IMR-90 (cell line): ENCODE measurements at regions not wholly inside any gene's neighbourhood (a gene's known extent, or its start where the extent isn't known, plus 50 kb on each side); places are given as distances from the start of the nearest gene placed in this dataset.

Experiments
- ATAC-seq: fragments of 200-7000 bp; cut with Tn5 transposase; 2 replicates; pipeline ENCODE4 v1.9.1; 2020; ENCODE audit warnings: low read depth, mild to moderate bottlenecking, moderate library complexity
- BruUV-seq: library from RNA; stranded (reverse); fragments of 400-500 nt; replicated peaks from 2 replicates; lab custom pipeline; 2021; lab: Mats Ljungman, UMichigan
- CTCF ChIA-PET: fragments of 300-600 bp; formaldehyde crosslinking; extraction: SDS; loops from one replicate; lab custom pipeline; 2021; ENCODE audit warnings: antibody characterized with exemption; lab: Yijun Ruan, JAX
- POLR2A ChIA-PET: fragments of 300-600 bp; sonication (Branson Sonifier 250); formaldehyde crosslinking; loops from one replicate; lab custom pipeline; 2022; ENCODE audit warnings: antibody characterized with exemption; ENCODE audit not compliant: unreplicated experiment; lab: Charles Lee
- DNase-seq: peaks from one replicate; pipeline ENCODE4 v3.0.0; 2013
- H2AFZ ChIP-seq: replicated peaks from 2 replicates; pipeline ENCODE3; 2013; ENCODE audit warnings: low read length, mild to moderate bottlenecking; ENCODE audit not compliant: poor library complexity
- H2AK5ac ChIP-seq: 2 replicates; pipeline ENCODE4 v1.6.1; 2013; ENCODE audit warnings: low read depth, low read length, inconsistent platforms
- H2AK9ac ChIP-seq: replicated peaks from 2 replicates; pipeline ENCODE3; 2013; ENCODE audit warnings: mild to moderate bottlenecking, low read depth, low read length, moderate library complexity; ENCODE audit not compliant: poor library complexity
- H2BK120ac ChIP-seq: 2 replicates; pipeline ENCODE4 v1.6.1; 2013; ENCODE audit warnings: low read depth, low read length, inconsistent platforms
- H2BK15ac ChIP-seq: 3 replicates; pipeline ENCODE4 v1.6.1; 2013; ENCODE audit warnings: low read depth, low read length, inconsistent platforms
- H2BK20ac ChIP-seq: 2 replicates; pipeline ENCODE4 v1.6.1; 2013; ENCODE audit warnings: low read depth, mild to moderate bottlenecking, inconsistent platforms, low read length, moderate library complexity
- H2BK5ac ChIP-seq: 2 replicates; pipeline ENCODE4 v1.6.1; 2013; ENCODE audit warnings: mild to moderate bottlenecking, low read depth, low read length, inconsistent platforms; ENCODE audit not compliant: poor library complexity, severe bottlenecking
- H3K14ac ChIP-seq: replicated peaks from 2 replicates; pipeline ENCODE4 v1.6.1; 2013; ENCODE audit warnings: low read depth, low read length, inconsistent platforms
- H3K18ac ChIP-seq: 2 replicates; pipeline ENCODE4 v1.6.1; 2013; ENCODE audit warnings: low read depth, low read length, control low read depth
- H3K23ac ChIP-seq: 2 replicates; pipeline ENCODE4 v1.6.1; 2013; ENCODE audit warnings: low read depth, low read length, inconsistent platforms
- H3K27ac ChIP-seq: 2 replicates; pipeline ENCODE4 v1.5.1; 2013; ENCODE audit warnings: mild to moderate bottlenecking, control low read depth, low read length; ENCODE audit not compliant: insufficient read depth
- H3K27me3 ChIP-seq: 2 replicates; pipeline ENCODE4 v1.6.1; 2013; ENCODE audit warnings: low read length; ENCODE audit not compliant: control insufficient read depth, insufficient read depth
- H3K36me3 ChIP-seq: 2 replicates; pipeline ENCODE4 v1.6.1; 2013; ENCODE audit warnings: low read length, mixed read lengths; ENCODE audit not compliant: control insufficient read depth, insufficient read depth
- H3K4ac ChIP-seq: 2 replicates; pipeline ENCODE4 v1.6.1; 2013; ENCODE audit warnings: low read depth, low read length, inconsistent platforms
- H3K4me1 ChIP-seq: 2 replicates; pipeline ENCODE4 v1.6.1; 2013; ENCODE audit warnings: low read length, mixed read lengths; ENCODE audit not compliant: control insufficient read depth, insufficient read depth
- H3K4me2 ChIP-seq: 2 replicates; pipeline ENCODE4 v1.6.1; 2013; ENCODE audit warnings: low read depth, mild to moderate bottlenecking, control low read depth, low read length, moderate library complexity
- H3K4me3 ChIP-seq: 2 replicates; pipeline ENCODE4 v1.5.1; 2013; ENCODE audit warnings: low read depth, mild to moderate bottlenecking, control low read depth, low read length, moderate library complexity; ENCODE audit not compliant: insufficient read depth
- H3K56ac ChIP-seq: 2 replicates; pipeline ENCODE4 v1.6.1; 2013; ENCODE audit warnings: low read length, inconsistent platforms; ENCODE audit not compliant: insufficient read depth; ENCODE audit errors: extremely low read depth
- H3K79me1 ChIP-seq, 2 experiments: 2 replicates each; pipeline ENCODE4 v1.6.1; 2013; ENCODE audit warnings: low read length in 2 of 2, inconsistent platforms in 1 of 2, low read depth in 1 of 2
- H3K9ac ChIP-seq: 2 replicates; pipeline ENCODE4 v1.6.1; 2013; ENCODE audit warnings: low read depth, low read length, control low read depth
- H3K9me1 ChIP-seq: 2 replicates; pipeline ENCODE4 v1.6.1; 2013; ENCODE audit warnings: low read length, inconsistent platforms; ENCODE audit not compliant: insufficient read depth
- H3K9me3 ChIP-seq: 2 replicates; pipeline ENCODE4 v1.6.1; 2013; ENCODE audit warnings: low read length; ENCODE audit not compliant: control insufficient read depth, insufficient read depth
- H4K20me1 ChIP-seq: 2 replicates; pipeline ENCODE4 v1.6.1; 2013; ENCODE audit warnings: low read length, inconsistent platforms; ENCODE audit not compliant: insufficient read depth
- H4K5ac ChIP-seq: 2 replicates; pipeline ENCODE4 v1.6.1; 2013; ENCODE audit warnings: mild to moderate bottlenecking, low read depth, low read length, control low read depth
- H4K8ac ChIP-seq, 2 experiments: 2 replicates each; pipeline ENCODE4 v1.6.1; 2013; ENCODE audit warnings: low read depth in 2 of 2, low read length in 2 of 2, control low read depth in 1 of 2, inconsistent platforms in 1 of 2
- H4K91ac ChIP-seq: 2 replicates; pipeline ENCODE4 v1.6.1; 2013; ENCODE audit warnings: low read depth, low read length, inconsistent platforms; ENCODE audit not compliant: insufficient read depth
- BHLHE40 ChIP-seq: fragments of 150-350 bp; IDR thresholded peaks from 2 replicates; pipeline ENCODE4 v1.6.1; 2016; ENCODE audit warnings: mild to moderate bottlenecking, low read depth, low read length
- CEBPB ChIP-seq: IDR thresholded peaks from 2 replicates; pipeline ENCODE4 v1.6.1; 2012; ENCODE audit warnings: low read depth, low read length, improper control_type of control experiment
- CHD1 ChIP-seq: IDR thresholded peaks from 2 replicates; pipeline ENCODE4 v1.6.1; 2012; ENCODE audit warnings: low read depth, low read length, improper control_type of control experiment
- CTCF ChIP-seq: conservative IDR thresholded peaks from 2 replicates; pipeline ENCODE4 v1.5.1; 2012; ENCODE audit warnings: mild to moderate bottlenecking, low read depth, low read length, improper control_type of control experiment
- ELK1 ChIP-seq: fragments of 150-350 bp; IDR thresholded peaks from 2 replicates; pipeline ENCODE4 v1.6.1; 2016; ENCODE audit warnings: low read depth, mild to moderate bottlenecking, low read length, moderate library complexity, borderline replicate concordance
- FOS ChIP-seq: fragments of 150-350 bp; IDR thresholded peaks from 2 replicates; pipeline ENCODE4 v1.6.1; 2016; ENCODE audit warnings: low read depth, low read length
- MAFK ChIP-seq: IDR thresholded peaks from 2 replicates; pipeline ENCODE4 v1.6.1; 2012; ENCODE audit warnings: low read depth, low read length, improper control_type of control experiment
- MAZ ChIP-seq: IDR thresholded peaks from 2 replicates; pipeline ENCODE4 v1.6.1; 2012; ENCODE audit warnings: low read depth, mild to moderate bottlenecking, low read length, improper control_type of control experiment, moderate library complexity, borderline replicate concordance
- NFE2L2 ChIP-seq: fragments of 150-350 bp; IDR thresholded peaks from 2 replicates; pipeline ENCODE4 v1.6.1; 2016; ENCODE audit warnings: low read depth, mild to moderate bottlenecking, low read length
- POLR2A ChIP-seq: IDR thresholded peaks from 2 replicates; pipeline ENCODE4 v1.6.1; 2012; ENCODE audit warnings: mild to moderate bottlenecking, low read depth, low read length
- RAD21 ChIP-seq: IDR thresholded peaks from 2 replicates; pipeline ENCODE4 v1.6.1; 2012; ENCODE audit warnings: low read length, improper control_type of control experiment
- RCOR1 ChIP-seq: IDR thresholded peaks from 2 replicates; pipeline ENCODE4 v1.6.1; 2012; ENCODE audit warnings: mild to moderate bottlenecking, low read length, improper control_type of control experiment; ENCODE audit not compliant: insufficient replicate concordance
- RFX5 ChIP-seq: IDR thresholded peaks from 2 replicates; pipeline ENCODE4 v1.8.0; 2012; ENCODE audit warnings: low read depth, mild to moderate bottlenecking, low read length, moderate library complexity
- SMC3 ChIP-seq: fragments of 150-350 bp; IDR thresholded peaks from 2 replicates; pipeline ENCODE4 v1.6.1; 2016; ENCODE audit warnings: low read depth, mild to moderate bottlenecking, antibody characterized with exemption, low read length, moderate library complexity
- USF2 ChIP-seq: fragments of 150-350 bp; IDR thresholded peaks from 2 replicates; pipeline ENCODE4 v1.6.1; 2017; ENCODE audit warnings: mild to moderate bottlenecking, antibody characterized with exemption, low read length, low read depth
- WGBS, 2 experiments: methylation state at CpG; one replicate each; pipeline versions ENCODE4 v1.1.5 to v1.1.7; 2013; ENCODE audit warnings: missing lambda C conversion rate in 2 of 2; ENCODE audit not compliant: insufficient read length in 1 of 2; ENCODE audit errors: extremely low coverage in 2 of 2; 5-methylcytosine and 5-hydroxymethylcytosine counted together
- dilution Hi-C: fragments of 300-500 bp; cut with HindIII; formaldehyde crosslinking; loops from one replicate; pipeline ENCODE4 v1.14.3; 2018; ENCODE audit warnings: low sequenced_read_pairs; ENCODE audit not compliant: unreplicated experiment
- in situ Hi-C: fragments of 300-500 bp; cut with MboI; formaldehyde crosslinking; loops from 3 replicates; pipeline ENCODE4 v1.14.3; 2019; ENCODE audit warnings: low sequenced_read_pairs, inconsistent platforms, mixed read lengths
- intact Hi-C: fragments of 100-400 bp; cut with micrococcal nuclease; formaldehyde crosslinking; loops from 2 replicates; pipeline ENCODE4 v1.10.0; 2022

GRCh38 chr4:13836946-13837912 lies 209.7 kb upstream of the BOD1L1 start:
- WGBS, 2 experiments: 60% methylated on average over 1 of the region's 6 CpGs; no CpG with 5 or more reads in 1 of the 2 experiments
- H4K20me1 ChIP-seq: no peaks in the 10 kb centered on the region
- ChIA-PET POLR2A (no interaction called here), CTCF (interaction anchor here (0.5 kb wide), 1 partner anchor 357 kb away, joined by 4 read pairs; no protein-coding TSS in a partner anchor)
- H4K5ac ChIP-seq: no peak overlapping the region
- no peak overlapping the region for H3K4me3 ChIP-seq
- H3K56ac ChIP-seq: no peak overlapping the region
- no peak overlapping the region for H4K8ac ChIP-seq
- H3K27ac ChIP-seq: no peak overlapping the region
- H3K4me1 ChIP-seq: no peaks in the 10 kb centered on the region
- H3K9ac ChIP-seq: no peak overlapping the region
- no peak overlapping the region for H3K4me2 ChIP-seq
- no peak overlapping the region for H3K18ac ChIP-seq
- H3K79me1 ChIP-seq: no peaks in the 10 kb centered on the region
- H3K23ac ChIP-seq: no peak overlapping the region
- H2BK20ac ChIP-seq: no peak overlapping the region
- no peak overlapping the region for H2AK5ac ChIP-seq
- no peaks in the 10 kb centered on the region for H3K36me3 ChIP-seq
- in situ Hi-C loops (no loop called here), intact Hi-C loops (no loop called here), dilution Hi-C loops (no loop called here)
- no peaks in the 10 kb centered on the region for H3K9me3 ChIP-seq
- no peak overlapping the region for H3K4ac ChIP-seq
- H2BK5ac ChIP-seq: no peak overlapping the region
- no peak overlapping the region for H2AFZ ChIP-seq
- TF ChIP-seq RCOR1 (no peak), RFX5 (no peak), CTCF (no peak), MAZ (no peak), NFE2L2 (no peak), POLR2A (no peak), USF2 (no peak), CEBPB (no peak), ELK1 (no peak), CHD1 (no peak), BHLHE40 (no peak), MAFK (no peak), FOS (no peak), RAD21 (no peak), SMC3 (no peak)
- no peak overlapping the region for H3K14ac ChIP-seq
- no peaks in the 10 kb centered on the region for H3K27me3 ChIP-seq
- H2BK120ac ChIP-seq: no peak overlapping the region
- BruUV-seq: no TSS peak
- ATAC-seq (peak; percentile 32; the same call in 1 of the 2 replicates), DNase-seq (peak; percentile 4)
- no peaks in the 10 kb centered on the region for H3K9me1 ChIP-seq
- H2AK9ac ChIP-seq: no peak overlapping the region
- H4K91ac ChIP-seq: no peak overlapping the region
- H2BK15ac ChIP-seq: no peak overlapping the region
